C1 segment of cervical spinal cord (tissue), 14 donors: ENCODE measurements at regions not wholly inside any gene's neighbourhood (a gene's known extent, or its start where the extent isn't known, plus 50 kb on each side); places are given as distances from the start of the nearest gene placed in this dataset.

Experiments
- DNase-seq, 14 donors: peaks; one replicate each; lab custom pipeline; 2025; lab: John Stamatoyannopoulos, UW

GRCh38 chr13:34307607-34308006 lies 489.7 kb downstream of the RFC3 start:
- DNase-seq, result no peak

- DNase-seq, result no peak
These were observed 490.8 kb downstream of the RFC3 start for GRCh38 chr13:34308725-34309124.

- DNase-seq, result no peak
These were observed 492.6 kb downstream of the RFC3 start for GRCh38 chr13:34310539-34310938.

GRCh38 chr13:34311251-34311650 lies 493.3 kb downstream of the RFC3 start:
- no peak for DNase-seq

GRCh38 chr13:34312578-34312977 lies 494.6 kb downstream of the RFC3 start:
- no peak for DNase-seq

GRCh38 chr13:34320084-34320483 lies 502.1 kb downstream of the RFC3 start:
- DNase-seq, result no peak

- DNase-seq, result no peak
These were observed 504.2 kb downstream of the RFC3 start for GRCh38 chr13:34322014-34322742.

- DNase-seq, result no peak
These were observed 504.8 kb downstream of the RFC3 start for GRCh38 chr13:34322743-34323074.

GRCh38 chr13:34335014-34336007 lies 517.4 kb downstream of the RFC3 start:
- peak in 1 of 14 donors; percentile 71 for DNase-seq

GRCh38 chr13:34338102-34338501 lies 520.2 kb downstream of the RFC3 start:
- peak in 1 of 14 donors; percentile 54 for DNase-seq

GRCh38 chr13:34340534-34340933 lies 522.6 kb downstream of the RFC3 start:
- DNase-seq, result no peak

GRCh38 chr13:34343413-34343940 lies 525.5 kb downstream of the RFC3 start:
- DNase-seq, result no peak

- DNase-seq, result no peak
These were observed 526.9 kb downstream of the RFC3 start for GRCh38 chr13:34344816-34345215.

GRCh38 chr13:34345258-34345965 lies 527.5 kb downstream of the RFC3 start:
- no peak for DNase-seq

GRCh38 chr13:34346626-34347025 lies 528.7 kb downstream of the RFC3 start:
- DNase-seq, result no peak

GRCh38 chr13:34347784-34348573 lies 530.0 kb downstream of the RFC3 start:
- DNase-seq, result no peak

- DNase-seq, result peak in 3 of 14 donors; percentile 2 to 22 (median 3)
These were observed 531.3 kb downstream of the RFC3 start for GRCh38 chr13:34349091-34349722.

- no peak for DNase-seq
These were observed 532.7 kb downstream of the RFC3 start for GRCh38 chr13:34350671-34351070.

GRCh38 chr13:34351134-34351533 lies 533.2 kb downstream of the RFC3 start:
- DNase-seq, result no peak

- no peak for DNase-seq
These were observed 535.0 kb downstream of the RFC3 start for GRCh38 chr13:34352958-34353357.
